ENCODE measurements at regions not wholly inside any gene's neighbourhood (a gene's known extent, or its start where the extent isn't known, plus 50 kb on each side); places are given as distances from the start of the nearest gene placed in this dataset.
"Not testable (repeated sequence)": the region's sequence is repeated elsewhere in the genome, so short reads cannot be mapped to it uniquely, and the experiment has no call there.

GRCh38 chr10:124319926-124320391 is 98.8 kb downstream of the OAT start (continued):
- TF ChIP-seq E4F1 (IDR thresholded peaks at IDR 0.05; ENCODE audit: borderline replicate concordance, partially characterized antibody): no peak

- H3K4me1 ChIP-seq (ENCODE audit: control insufficient read depth, insufficient read depth, low read length); H2AFZ ChIP-seq (ENCODE audit: control insufficient read depth, low read depth, low read length); H3K79me2 ChIP-seq (ENCODE audit: control insufficient read depth, insufficient read depth, low read length); POLR2A ChIA-PET; H3K4me2 ChIP-seq (ENCODE audit: control insufficient read depth, insufficient read depth); BruUV-seq (replicated peaks); DNase-seq (ENCODE audit: low read depth, low spot score); SMC1A ChIA-PET (ENCODE audit: uncharacterized antibody, unreplicated experiment); intact Hi-C loops (cut with micrococcal nuclease; ENCODE audit: unreplicated experiment); CTCF ChIA-PET; H4K20me1 ChIP-seq (ENCODE audit: control insufficient read depth, insufficient read depth); H3K9ac ChIP-seq (ENCODE audit: control insufficient read depth, insufficient read depth, low read length); FAIRE-seq; H3K36me3 ChIP-seq (ENCODE audit: control insufficient read depth in 2 of 2, insufficient read depth in 2 of 2, low read length in 1 of 2); in situ Hi-C loops (cut with MboI); ATAC-seq; RAD21 ChIA-PET (ENCODE audit: unreplicated experiment); H3K9me3 ChIP-seq (replicated peaks; ENCODE audit: control insufficient read depth, insufficient read depth, low read length); H3K27me3 ChIP-seq (replicated peaks in 1 of 2; ENCODE audit: control insufficient read depth in 2 of 2, insufficient read depth in 2 of 2, low read length in 1 of 2); H3K27ac ChIP-seq (ENCODE audit: control insufficient read depth, insufficient read depth); H3K4me3 ChIP-seq: not testable (repeated sequence)
Observed at GRCh38 chr10:124319520-124319919, 99.2 kb downstream of the OAT start.

- ATAC-seq: no peak
- BruUV-seq (replicated peaks): no TSS peak
- TF ChIP-seq MTA3 (IDR thresholded peaks at IDR 0.05; ENCODE audit: borderline replicate concordance, low read length): no peak
- no peak for TF ChIP-seq POU2F2 (IDR thresholded peaks at IDR 0.05; ENCODE audit: borderline replicate concordance, low read depth, low read length)
- no peak for TF ChIP-seq HDAC6 (IDR thresholded peaks at IDR 0.05; ENCODE audit: unreplicated experiment)
- TF ChIP-seq POLR2AphosphoS5 (IDR thresholded peaks at IDR 0.05; ENCODE audit: low read length): no peak
- no peak for TF ChIP-seq BRCA1 (IDR thresholded peaks at IDR 0.05; ENCODE audit: low read depth, low read length)
- no peak for TF ChIP-seq SUZ12 (IDR thresholded peaks at IDR 0.05; ENCODE audit: unreplicated experiment)
- no peak for TF ChIP-seq BMI1 (IDR thresholded peaks at IDR 0.05; ENCODE audit: borderline replicate concordance)
- TF ChIP-seq REST (IDR thresholded peaks at IDR 0.05; ENCODE audit: low read depth, low read length): no peak
- TF ChIP-seq NR2F1 (conservative IDR thresholded peaks at IDR 0.05): no peak
- no peak for TF ChIP-seq ATF3 (IDR thresholded peaks at IDR 0.05; ENCODE audit: borderline replicate concordance, extremely low read depth, low read depth, low read length)
Observed at GRCh38 chr10:124318811-124319210, 99.9 kb downstream of the OAT start.

More at GRCh38 chr10:124318811-124319210, 99.9 kb downstream of the OAT start:
- H2AFZ ChIP-seq (ENCODE audit: control insufficient read depth, low read depth, low read length): no peak overlapping the region
- 59% methylated on average over 8 of the region's 8 CpGs for WGBS (ENCODE audit: insufficient coverage, insufficient replicate concordance, low lambda C conversion rate, missing lambda C conversion rate)
- no peak overlapping the region for H3K9ac ChIP-seq (ENCODE audit: control insufficient read depth, insufficient read depth, low read length)
- ChIA-PET POLR2A (no interaction called here), RAD21 (ENCODE audit: unreplicated experiment) (no interaction called here), CTCF (no interaction called here), SMC1A (ENCODE audit: uncharacterized antibody, unreplicated experiment) (no interaction called here)
- FAIRE-seq: no peak
- no peak overlapping the region for H3K4me2 ChIP-seq (ENCODE audit: control insufficient read depth, insufficient read depth)
- H3K27ac ChIP-seq (ENCODE audit: control insufficient read depth, insufficient read depth): no peak overlapping the region
- no peaks in the 10 kb centered on the region; the same call in 2 of the 3 replicates for H3K9me3 ChIP-seq (replicated peaks; ENCODE audit: control insufficient read depth, insufficient read depth, low read length)
- no peak for DNase-seq (ENCODE audit: low read depth, low spot score)
- H3K4me3 ChIP-seq: no peak overlapping the region
- no peaks in the 10 kb centered on the region for H3K27me3 ChIP-seq (replicated peaks in 1 of 2; ENCODE audit: control insufficient read depth in 2 of 2, insufficient read depth in 2 of 2, low read length in 1 of 2)
- no peaks in the 10 kb centered on the region for H3K36me3 ChIP-seq (ENCODE audit: control insufficient read depth in 2 of 2, insufficient read depth in 2 of 2, low read length in 1 of 2)
- in situ Hi-C loops (cut with MboI): no loop called here
- intact Hi-C loops (cut with micrococcal nuclease; ENCODE audit: unreplicated experiment): no loop called here
- H3K4me1 ChIP-seq (ENCODE audit: control insufficient read depth, insufficient read depth, low read length): no peaks in the 10 kb centered on the region
- H4K20me1 ChIP-seq (ENCODE audit: control insufficient read depth, insufficient read depth): no peaks in the 10 kb centered on the region
- no peaks in the 10 kb centered on the region for H3K79me2 ChIP-seq (ENCODE audit: control insufficient read depth, insufficient read depth, low read length)

Measured in GM12878 (cell line).